NCI-H69 (cell line): ENCODE measurements at regions not wholly inside any gene's neighbourhood (a gene's known extent, or its start where the extent isn't known, plus 50 kb on each side); places are given as distances from the start of the nearest gene placed in this dataset.
"Not testable (repeated sequence)": the region's sequence is repeated elsewhere in the genome, so short reads cannot be mapped to it uniquely, and the experiment has no call there.

Experiments
- DNase-seq: peaks from one replicate; lab custom pipeline; 2025; lab: John Stamatoyannopoulos, UW

DNA sequence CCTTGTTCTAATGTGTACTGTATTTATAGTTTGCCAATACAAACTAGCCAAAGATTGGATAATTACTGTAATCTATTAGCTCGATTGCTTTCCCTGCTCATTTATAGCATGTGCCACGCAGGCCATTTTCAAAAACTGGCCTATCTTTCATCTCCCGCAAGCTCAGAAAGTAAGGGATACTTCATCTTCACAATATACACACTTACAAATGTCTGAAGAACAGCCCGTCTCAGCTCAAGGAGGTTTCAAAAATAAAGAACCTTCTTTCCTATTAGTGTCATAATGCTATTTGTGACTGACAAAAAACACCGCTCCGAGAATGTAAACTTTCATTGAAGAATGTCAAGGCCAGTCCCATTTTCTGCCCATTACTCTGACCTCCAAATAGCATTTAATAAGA, 306.4 kb upstream of the ZNF507 start:
- no peak for DNase-seq

DNA sequence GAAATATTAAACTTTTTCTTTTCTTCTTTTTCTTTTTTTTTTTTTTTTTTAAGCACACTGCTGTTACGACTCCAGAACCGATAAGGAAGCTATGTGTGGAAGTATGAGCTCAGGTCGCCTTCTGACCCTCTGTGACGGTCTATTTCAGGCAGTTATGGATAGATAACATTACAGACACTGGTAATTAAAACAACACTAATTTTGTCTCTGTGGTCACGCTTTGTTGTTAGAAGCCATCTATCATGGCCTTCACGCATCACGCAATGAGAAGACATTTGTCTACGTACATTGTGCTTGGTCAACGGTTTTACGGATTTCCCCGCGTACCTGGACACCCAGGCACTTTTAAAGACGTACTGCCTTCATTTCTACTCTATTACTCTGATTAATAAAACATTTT, 306.0 kb upstream of the ZNF507 start:
- no peak for DNase-seq

DNA sequence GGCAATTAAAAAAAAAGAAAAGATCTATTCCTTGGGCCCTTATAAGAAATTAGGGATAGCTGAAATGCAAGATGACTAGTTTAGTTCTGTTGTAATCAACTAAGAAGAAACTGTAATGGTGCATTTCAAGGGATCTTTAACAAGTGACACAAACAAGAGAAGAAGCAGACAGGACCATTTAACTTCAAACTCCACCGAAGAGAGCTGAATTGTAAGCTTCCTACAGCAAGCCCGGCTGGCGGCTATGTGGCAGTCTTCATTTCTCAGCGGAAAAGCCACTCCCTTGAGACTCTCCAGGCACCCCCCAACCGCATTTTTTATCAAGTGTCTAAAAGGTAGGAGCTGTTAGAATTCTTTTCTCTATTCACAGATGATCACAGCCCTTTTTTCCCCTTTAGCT, 305.2 kb upstream of the ZNF507 start:
- DNase-seq, result no peak

DNA sequence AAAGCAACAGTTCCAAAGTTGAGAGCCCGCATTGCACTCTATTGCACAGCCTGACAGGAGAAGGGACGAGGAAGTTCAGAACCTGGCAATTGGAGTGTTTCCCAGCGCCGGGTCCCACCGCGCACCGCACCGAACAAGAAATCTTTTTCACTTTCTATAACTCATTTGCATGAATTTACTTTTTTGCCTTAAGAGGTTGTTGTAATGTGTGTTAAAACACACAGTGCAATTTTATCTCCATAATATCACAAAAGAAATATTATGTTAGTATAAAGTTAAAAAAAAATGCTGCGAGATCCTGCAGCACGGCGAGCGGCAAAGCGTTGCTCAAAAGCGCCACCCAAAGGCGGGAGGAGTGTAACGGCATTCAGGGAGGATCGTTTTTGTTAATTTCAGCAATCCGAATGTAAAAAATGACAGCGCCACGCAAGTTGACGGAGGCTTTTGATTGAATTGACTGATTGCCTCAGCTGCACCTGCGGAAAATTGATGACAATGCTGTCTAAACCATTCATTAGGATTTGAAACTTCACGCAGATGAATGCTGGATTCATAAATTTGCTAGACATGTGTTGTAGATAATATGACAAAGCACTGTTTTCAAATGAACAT, 303.6 kb upstream of the ZNF507 start:
- DNase-seq, result no peak

DNA sequence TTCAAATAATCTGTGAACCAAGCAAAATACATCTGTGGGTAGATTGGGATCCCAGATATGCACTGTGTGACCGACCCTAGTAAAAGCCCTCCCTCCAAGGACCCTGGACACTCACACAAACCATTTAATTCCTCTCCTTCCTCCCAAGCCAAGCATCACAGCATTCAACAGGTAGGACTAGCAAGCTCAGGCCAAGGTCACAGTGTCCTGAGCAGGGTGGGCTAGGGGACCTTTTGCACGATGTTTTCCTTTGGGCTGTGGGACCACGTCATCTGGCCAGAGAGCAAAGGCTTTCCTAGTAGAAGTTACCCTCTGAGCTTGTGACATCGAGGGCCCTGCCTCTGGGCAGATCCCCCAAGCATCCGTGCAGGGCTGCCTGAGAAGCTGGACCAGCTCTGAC, 297.6 kb upstream of the ZNF507 start:
- DNase-seq, result no peak

DNA sequence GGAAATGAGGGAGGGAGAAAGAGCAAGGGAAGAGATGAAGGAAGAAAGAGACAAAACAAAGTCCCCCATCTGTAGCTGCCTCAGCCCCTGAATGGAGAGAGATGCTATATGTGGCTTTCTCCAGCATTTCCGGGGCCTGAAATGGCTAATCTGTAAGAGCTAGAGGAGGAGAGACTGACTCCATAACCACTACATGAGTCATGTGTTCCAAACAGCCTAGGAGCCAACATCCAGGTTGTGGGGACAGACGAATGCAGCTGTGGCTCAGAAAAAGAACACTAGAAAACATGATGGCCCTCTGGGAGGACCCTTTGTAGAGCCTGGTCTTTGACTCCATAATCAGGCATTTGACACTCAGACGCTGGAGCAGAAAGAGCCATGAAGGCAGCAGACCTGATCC, 292.0 kb upstream of the ZNF507 start:
- no peak for DNase-seq

DNA sequence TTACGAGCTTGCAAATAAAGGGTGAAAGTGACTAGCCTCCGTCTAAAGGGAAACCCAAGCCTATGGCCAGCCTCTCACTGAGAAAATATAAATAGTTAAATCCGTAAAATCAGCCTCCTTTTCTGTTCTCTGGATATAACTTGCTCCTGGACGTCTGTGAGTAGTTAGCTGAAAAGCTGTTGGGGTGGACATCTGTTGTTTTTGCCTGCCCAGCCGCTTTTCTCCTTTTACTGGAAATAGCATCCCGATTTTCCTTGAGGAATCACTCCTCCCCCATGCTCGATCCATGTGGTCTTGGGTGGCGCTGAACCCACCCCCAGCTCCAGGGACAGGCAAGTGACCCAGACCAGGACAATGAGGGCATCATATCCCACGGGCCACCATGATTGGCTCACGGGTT, 291.5 kb upstream of the ZNF507 start:
- DNase-seq, result no peak

DNA sequence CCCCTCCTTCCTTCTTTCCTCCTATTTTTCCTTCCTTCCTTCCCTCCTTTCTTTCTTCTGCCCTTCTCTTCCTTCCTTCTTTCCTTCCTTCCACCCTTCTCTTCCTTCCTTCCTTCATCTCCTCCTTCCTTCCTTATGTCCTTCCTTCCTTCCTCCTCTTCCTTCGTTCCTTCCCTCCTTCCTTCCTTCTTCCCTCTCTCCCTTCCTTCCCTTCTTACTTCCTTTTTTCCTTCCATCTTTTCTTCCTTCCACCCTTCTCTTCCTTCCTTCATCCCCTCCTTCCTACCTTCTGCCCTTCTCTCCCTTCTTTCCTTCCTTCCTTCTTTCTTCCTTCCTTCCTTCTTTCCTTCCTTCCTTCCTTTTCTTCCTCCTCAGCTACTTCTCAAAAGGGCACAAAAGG, 287.3 kb upstream of the ZNF507 start:
- no peak for DNase-seq

DNA sequence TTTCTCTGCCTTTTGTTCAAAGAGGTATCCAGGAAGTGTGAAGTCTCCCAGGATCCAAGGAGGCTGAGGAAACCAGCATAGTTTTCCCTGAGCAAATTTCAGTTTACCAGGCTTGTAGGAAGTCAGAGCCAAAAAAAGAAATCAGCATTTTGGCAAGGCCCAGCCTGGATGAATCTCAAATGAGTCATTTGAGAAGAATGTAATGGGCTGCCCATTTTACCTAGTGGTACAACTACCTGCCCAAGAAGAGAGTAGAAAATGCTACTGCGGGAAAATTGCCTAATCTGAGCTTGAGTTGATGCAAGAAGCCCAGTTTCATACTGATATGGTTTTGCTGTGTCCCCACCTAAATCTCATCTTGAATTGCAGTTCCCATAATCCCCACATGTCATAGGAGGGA, 284.1 kb upstream of the ZNF507 start:
- DNase-seq, result no peak

DNA sequence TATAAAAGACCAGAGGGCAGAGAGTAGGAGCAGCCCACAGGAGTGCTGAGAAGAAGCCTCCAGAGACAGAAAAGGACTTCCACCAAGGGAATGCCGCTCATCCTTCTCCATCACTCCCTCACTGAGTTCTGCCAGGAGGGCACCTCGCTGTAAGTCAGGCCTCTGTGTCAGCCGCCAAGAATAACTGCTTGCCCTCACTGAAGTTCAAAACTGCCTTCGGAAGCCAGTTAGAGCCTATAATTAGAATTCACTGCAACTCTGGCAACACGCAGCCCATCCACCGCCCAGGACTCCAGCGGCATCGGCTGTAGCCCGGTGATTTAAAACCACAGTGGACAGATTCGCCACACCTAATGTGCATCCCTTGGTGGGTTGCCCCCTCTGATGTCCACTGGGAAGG, 281.8 kb upstream of the ZNF507 start:
- no peak for DNase-seq

DNA sequence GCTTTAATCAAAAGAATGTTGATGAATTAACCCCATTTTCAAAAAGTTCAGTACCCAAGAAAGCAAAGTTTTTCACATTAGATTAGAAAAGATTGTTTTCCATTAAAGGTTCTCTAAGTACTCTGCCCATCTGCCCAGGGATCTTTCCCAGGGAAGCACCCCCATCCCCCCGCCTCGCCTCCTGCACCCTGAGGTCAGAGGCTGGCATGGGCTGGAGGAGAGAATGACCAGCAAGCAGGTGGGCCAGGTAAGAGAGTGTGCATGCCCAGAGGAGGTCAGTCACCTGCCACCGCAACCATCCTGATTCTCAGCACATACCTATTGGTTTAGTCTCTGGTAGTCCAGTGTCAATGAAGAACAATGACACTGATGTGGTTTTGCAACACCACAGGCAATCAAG, 279.4 kb upstream of the ZNF507 start:
- no peak for DNase-seq

DNA sequence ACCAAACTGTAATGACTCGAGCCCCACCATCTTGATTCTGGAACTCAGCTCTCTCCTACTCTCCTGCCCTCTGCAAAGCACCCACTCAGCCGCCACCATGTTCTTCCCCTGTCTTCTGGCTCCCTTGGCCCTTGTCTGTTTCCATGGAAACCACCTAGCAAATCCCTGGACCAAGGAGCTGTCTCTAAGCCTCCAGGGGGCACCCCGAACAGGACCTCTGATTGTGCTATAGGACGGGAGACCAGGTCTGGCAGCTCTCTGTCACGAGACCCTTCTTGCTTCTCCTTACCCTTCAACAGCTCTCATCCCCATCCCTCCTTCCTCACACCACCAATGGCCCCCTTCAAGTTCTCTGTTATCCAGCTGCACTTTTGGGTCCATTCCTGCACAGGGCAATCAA, 277.7 kb upstream of the ZNF507 start:
- DNase-seq, result no peak

DNA sequence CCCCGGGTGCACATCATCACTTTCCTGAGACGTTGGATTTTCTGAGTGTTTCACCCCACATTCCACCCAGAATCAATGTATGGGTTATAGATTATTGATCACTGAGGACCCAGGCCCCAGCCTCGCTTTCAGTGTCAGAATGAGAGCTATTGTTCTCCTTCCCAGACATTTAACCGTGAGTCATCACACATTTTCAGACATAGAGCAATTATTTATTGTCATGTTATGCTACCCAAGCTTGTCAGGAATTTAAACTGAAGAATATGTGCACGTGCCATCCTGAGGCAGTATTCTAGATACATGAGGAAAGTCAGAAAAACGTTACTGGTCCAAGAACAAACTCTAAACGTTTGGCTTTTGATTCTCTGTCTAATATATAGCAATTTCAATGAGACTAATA, 276.6 kb upstream of the ZNF507 start:
- no peak for DNase-seq

DNA sequence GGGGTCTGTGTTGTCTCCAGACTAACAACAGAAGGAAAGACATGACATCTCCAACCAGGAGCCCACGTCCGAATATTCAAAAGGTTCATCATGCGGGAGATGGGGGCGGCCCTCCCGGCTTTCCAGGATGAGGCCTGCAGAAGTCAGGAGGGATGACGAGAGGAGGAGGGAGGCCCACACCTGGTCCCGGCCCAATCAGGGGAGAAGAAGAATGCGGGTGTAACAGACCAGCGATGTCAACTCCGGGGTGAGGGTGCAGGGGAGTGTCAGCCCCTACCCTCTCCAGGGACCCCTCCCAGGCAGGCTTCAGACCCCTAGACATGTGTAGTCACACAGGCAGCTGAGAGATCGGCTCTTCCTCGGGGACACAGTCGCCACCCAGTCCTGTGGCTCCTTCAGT, 275.3 kb upstream of the ZNF507 start:
- DNase-seq, result no peak

DNA sequence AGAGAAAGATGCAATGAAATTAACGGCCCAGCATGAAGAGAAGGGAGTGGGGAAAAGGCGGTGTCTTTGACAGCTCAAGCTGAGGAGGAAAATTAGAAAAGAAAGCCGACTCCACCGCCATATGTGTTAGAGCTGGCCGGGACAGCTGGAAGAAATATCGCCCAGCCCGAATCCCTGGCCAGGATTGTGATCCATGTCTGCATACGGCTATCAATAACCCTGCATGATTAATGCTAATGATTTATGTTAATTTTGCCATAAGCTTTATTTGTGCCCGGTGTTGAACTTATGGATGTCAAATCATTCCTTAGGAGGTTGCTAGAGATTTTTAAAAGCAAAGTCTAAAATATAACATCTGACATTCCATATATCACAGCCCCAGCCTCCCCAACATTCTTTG, 263.4 kb upstream of the ZNF507 start:
- no peak for DNase-seq

DNA sequence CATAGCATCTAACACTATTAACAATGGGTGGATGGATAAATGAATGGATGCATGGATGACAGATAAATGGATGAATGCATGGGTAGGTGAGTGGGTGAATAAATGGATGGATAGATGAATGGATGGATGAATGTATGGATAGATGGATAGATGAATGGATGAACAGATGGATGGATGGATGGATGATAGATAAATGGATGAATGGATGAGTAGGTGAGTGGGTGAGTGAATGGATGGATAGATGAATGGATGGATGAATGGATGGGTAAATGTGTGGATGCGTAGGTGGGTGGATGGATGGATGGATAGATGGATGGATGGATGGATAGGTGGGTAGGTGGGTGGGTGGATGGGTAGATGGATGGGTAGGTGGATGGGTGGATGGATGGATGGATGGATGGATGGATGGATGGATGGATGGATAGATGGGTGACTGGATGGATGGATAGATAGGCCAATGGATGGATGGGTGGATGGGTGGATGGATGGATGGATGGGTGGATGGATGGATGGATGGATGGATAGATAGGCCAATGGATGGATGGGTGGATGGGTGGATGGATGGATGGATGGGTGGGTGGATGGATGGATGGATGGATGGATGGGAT, 260.6 kb upstream of the ZNF507 start:
- not testable (repeated sequence) for DNase-seq

DNA sequence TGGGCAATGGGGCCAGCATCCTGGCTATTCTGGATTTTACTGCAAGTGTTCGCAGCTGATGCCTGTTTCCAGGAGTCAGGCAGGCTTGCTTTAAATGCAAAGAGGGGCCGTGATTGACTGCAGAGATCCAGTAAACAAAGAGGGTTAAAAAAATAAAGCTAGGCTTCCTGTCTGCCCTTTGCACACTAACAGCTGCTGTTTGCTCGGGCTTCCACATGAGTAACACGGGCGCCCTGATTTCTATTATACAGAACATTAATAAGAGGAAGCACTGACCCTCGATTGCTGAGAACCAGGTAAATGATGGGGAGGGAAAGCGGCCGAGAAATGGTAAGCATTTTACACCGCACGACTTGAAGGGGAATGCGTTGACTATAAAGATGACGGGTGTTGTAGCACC, 254.2 kb upstream of the ZNF507 start:
- DNase-seq, result no peak

DNA sequence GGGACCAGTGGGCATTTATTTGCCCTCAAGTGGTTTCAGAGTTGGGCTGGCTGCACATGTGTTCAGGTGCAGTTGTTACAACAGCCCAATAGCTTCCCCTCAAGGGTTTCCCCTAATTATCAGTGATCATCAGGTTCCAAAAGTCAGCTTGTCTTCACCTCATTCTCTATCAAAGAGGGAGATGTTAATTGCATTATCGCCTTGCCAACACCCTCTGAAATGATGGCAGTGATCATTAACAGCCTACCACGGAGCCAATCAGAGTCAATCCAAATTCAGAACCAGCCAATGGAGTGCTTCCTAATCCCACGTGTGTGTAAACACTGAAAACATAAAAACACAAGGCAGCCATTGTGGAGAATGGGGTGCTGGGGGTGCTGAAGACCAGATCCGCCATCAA, 248.4 kb upstream of the ZNF507 start:
- DNase-seq, result no peak

DNA sequence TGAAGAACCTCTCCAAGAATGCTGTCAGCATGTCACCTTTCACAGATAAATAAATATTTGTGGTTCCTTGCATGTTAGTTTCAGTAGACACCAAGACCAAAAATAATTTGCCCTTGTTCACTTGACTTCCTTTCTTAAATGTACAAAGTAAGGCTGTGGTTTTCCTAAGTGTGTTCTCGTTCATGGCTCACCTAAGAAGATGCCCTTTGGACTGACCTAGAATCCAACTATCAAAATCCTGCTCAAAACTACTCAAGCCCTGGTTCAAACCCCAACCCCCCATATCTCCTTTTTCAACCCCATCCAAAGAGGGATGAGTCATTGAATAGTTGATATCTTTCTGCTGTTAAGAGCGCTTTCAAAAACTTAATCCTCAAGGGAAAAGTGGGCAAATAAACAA, 247.8 kb upstream of the ZNF507 start:
- DNase-seq, result no peak

DNA sequence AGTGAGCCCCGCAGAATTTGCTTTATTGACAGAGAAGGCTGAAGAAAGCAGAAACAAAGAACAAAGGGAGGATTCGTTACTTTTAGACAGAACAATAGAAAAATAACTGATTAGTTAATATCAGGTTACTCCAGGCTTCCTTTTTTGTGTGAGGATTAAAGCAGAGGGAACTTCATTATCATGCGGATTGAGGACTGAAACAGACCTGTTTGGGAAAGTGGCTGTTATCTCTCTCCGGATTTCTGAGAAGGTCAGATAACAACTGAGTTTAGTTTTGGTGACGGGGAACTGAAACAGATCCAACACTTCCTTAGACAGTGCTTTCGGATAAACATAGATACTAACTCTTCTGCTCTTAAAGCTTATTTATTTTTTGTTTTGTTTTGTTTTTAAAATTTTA, 246.4 kb upstream of the ZNF507 start:
- no peak for DNase-seq

DNA sequence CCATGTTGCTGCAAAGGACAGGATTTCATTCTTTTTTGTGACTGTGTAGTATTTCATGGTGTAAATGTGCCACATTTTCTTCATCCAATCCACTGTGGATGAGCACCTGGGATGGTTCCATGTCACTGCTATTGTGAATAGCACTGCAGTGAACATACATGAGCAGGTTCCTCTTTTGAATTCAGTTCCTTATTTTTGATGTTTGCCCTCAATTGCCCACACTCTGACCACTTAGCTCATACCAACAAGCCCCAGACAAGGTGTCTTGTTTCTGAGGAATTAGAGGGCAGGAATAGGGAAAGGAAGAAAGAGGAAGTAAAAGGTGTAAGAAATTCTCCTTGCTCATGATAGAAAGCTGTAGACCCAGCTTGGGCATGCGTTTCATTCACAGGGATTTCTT, 244.2 kb upstream of the ZNF507 start:
- DNase-seq, result no peak

DNA sequence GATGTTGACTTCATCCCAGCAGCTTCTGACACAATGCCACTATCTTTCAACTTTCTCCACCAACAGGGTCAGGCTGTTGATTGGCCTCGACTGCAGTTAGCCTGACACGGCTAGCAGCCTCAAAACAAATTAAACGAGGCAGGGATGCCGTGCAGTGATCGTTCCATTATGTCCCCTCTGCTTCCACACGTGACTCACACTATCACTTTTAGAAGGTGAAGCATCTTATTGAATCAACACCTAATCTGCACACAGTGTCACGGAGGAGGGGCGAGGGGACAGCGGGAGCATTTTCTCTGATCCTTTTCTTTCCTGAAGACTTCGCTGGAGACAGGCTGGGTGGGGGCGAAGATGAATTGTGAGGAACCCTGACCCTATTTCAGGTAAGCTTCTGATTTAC, 241.9 kb upstream of the ZNF507 start:
- DNase-seq, result no peak

DNA sequence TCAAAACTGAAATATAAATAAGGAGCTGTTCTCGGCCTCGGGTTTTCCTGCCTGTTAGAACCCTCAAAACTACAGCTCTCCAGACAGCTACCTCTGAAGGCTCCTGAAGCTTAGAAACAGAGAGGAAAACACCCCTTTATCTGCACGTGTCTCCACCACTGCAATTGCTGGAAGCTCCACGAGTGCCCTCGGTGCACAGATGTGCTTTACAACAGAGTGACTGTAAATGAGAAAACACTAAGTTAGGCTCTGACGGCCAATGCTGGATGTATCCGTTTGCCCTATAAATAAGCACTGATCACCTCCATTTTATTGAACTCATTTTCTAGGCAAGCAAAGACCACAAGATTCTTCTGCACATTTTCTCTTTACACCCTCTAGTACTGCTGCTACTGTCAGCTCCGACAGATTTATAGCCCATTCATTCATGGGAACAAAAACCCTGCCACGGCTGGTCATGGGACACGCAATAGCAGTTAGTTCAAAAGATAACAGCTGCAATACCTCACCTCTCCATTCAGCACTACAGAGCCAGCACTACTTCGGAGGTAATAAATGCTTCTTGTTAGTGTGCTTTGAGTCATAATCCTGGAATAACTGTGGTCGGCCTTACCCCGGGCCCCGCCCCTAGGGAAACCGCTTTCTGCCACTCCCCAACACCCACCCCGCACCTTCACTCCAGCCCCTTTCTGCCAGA, 241.1 kb upstream of the ZNF507 start:
- DNase-seq, result no peak

DNA sequence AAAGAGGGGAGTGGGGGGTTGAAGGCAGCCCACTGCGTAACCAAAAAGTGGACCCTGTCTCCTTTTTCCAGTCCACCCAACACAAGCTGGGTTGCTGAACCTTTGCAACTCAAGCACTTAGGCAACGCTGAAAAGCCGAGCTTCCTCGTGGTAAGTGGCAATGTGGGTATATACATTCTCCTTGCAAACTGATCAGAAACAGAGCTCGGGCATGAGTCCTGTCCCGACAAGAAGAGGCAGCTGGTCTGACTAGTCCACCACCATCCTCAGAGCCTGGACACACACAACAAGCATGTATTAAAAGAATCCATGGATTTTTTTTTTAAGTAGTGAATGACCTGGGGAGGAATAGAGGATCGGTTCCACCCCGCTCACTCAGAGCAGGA, 240.6 kb upstream of the ZNF507 start:
- no peak for DNase-seq
